HG02571 (cell line): ENCODE measurements at regions not wholly inside any gene's neighbourhood (a gene's known extent, or its start where the extent isn't known, plus 50 kb on each side); places are given as distances from the start of the nearest gene placed in this dataset.
"Not testable (repeated sequence)": the region's sequence is repeated elsewhere in the genome, so short reads cannot be mapped to it uniquely, and the experiment has no call there.

ENCODE experiments used
- ATAC-seq: cut with Tn5 transposase; IDR thresholded peaks from one replicate; pipeline ENCODE4 v1.9.1; 2021; ENCODE audit warnings: mild to moderate bottlenecking, moderate library complexity; ENCODE audit not compliant: unreplicated experiment

- ATAC-seq: no peak
Measured at GRCh38 chr2:220579452-220579851, 952.0 kb downstream of the SLC4A3 start.

GRCh38 chr2:220580113-220580512 is 952.7 kb downstream of the SLC4A3 start:
- no peak for ATAC-seq

DNA sequence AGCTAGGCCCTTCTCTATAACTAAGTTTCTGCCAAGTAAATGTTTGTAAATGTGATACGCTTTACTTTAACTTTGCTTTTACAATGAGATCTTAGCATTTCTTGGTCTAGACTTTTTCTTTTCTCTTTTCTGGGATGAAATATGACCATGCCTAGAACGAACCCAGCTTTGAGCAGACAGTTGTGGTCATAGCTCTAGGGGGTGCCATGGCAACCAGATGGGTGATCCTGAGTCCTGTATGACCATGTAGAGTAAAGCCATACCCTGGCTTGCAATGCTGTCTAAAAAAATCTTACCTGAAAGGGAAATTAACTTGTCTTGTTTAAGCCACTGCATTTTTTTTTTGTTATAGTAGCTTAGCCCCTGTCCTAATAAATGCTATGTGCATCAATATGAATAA is 956.3 kb downstream of the SLC4A3 start:
- no peak for ATAC-seq

DNA sequence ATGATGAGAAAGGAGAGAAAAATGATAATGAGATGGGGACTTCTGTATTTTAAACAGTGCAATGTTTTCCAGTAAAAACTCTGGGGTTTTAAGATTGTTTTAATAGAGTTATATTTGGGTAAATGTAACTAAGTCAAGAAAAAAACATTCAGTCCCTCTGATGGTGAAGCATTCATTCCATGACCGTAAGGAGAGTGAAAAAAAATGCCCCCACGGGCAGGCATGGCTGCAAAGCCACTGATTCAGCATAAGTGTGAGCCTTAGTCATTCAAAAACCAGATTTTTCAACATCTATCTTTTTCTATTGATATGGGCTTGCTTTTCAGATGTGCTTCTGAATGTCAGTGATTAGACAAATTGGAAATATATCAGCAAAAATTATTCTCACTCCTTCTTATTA is 957.8 kb downstream of the SLC4A3 start:
- no peak for ATAC-seq

DNA sequence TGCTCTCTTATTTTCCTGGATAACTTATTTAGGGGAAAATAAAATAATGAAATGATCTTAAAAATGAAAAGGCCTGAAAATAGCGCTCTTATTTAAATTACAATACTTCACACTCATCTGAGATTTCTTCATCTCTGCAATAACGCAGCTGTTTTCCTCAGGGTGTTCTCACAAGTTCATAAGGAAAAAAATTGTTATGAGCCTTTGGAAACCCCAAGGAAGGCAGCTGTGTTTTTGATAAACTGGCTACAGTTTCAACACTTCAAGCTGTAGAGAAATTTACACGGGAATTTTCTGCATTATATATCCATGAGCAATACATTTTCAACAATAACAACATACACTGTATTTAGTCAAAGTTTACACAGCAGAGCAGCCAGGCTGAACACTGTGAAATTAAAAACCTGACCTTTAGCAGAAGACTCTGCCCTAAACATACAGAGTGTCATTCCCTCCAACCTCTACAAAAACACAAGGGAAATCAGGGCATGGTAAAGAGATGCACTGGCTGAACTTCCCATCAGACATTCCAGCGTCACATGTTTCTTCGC is 959.6 kb downstream of the SLC4A3 start:
- ATAC-seq: no peak

- no peak for ATAC-seq
Measured at GRCh38 chr2:220588148-220588547, 960.7 kb downstream of the SLC4A3 start.

GRCh38 chr2:220590476-220590875 is 963.0 kb downstream of the SLC4A3 start:
- no peak for ATAC-seq

GRCh38 chr2:220593526-220593925 is 966.1 kb downstream of the SLC4A3 start:
- ATAC-seq: no peak

DNA sequence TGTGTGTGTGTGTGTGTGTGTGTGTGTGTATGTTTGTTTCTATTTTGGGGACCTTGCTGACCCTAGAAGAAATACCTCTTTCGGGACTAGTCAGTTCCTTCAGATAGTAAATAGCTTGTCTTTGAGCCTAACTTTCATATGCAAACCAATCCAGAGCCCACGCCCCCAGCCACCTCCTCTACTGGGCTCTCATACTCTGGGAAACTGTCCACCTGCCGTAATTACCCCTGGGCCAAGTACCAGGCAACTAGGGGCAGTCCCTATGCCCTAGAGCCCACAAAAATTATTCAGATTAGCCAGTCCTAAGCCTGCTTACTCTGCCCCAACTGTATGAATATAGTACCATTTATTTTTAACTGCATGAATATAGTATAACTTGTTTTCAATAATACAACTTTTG is 970.4 kb downstream of the EPHA4 start:
- no peak for ATAC-seq

DNA sequence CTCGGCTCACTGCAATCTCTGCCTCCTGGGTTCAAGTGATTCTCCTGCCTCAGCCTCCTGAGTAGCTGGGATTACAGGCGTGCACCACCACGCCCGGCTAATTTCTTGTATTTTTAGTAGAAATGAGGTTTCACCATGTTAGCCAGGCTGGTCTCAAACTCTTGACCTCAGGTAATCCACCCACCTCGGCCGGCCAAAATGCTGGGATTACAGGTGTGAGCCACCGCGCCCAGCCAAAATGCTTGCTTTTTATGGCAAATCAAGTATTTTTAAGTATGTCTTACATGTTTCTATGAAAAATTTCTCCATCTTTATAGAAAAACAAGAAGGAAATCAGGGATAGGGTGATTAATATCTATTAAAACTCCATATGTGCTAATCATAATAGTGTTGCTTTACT is 959.1 kb downstream of the EPHA4 start:
- not testable (repeated sequence) for ATAC-seq

GRCh38 chr2:220614064-220614463 is 958.0 kb downstream of the EPHA4 start:
- no peak for ATAC-seq

DNA sequence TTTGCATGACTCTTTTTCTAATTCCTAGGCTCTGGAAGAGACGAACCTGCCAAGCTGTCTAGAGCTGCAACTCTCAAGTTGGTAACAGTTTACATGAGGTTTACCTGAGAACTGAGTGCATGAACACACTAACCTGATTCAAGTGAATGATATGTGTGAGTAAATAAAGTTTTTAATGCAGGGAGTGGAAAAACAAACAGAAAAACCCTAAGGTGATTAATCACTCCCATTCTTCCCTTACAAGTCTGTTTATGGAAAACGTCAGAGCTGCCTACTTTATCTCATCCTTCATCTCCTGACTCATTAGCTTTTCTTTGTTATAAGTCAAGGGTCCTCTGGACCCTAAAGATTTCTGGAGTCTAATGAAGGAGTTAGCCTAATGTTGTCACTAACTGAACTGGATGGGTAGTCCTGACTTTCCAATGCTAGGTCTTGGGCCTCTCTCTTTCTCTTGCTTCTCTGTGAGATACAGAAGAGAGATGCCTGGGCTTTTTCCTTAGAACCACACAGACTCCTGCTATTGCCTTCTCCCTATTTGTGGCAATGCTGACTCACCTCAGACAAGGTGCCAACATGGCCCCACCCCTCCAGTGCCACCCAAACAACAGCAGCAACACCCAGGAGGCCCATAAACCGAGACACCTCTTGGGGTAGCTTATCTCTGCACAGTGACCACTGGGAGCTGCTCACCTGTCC is 952.4 kb downstream of the EPHA4 start:
- ATAC-seq: no peak

DNA sequence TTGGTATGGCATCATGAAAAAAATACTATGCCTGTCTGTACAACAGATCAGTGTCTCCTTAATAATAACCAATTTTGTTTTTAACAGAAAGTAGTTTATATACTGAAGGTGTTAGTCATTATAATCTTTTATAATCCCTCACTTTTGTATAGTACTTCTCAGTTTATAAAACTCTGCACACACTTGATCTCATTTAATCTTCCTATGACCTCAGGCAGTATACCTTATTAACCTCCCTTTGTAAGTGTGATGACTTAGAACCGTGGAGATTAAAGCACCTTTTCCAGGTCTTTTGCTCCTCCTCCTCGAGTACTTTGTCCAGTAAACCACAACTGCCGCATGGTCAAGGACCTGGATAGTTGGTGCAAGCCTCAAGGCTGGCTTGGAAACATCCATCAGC is 945.5 kb downstream of the EPHA4 start:
- ATAC-seq: no peak

DNA sequence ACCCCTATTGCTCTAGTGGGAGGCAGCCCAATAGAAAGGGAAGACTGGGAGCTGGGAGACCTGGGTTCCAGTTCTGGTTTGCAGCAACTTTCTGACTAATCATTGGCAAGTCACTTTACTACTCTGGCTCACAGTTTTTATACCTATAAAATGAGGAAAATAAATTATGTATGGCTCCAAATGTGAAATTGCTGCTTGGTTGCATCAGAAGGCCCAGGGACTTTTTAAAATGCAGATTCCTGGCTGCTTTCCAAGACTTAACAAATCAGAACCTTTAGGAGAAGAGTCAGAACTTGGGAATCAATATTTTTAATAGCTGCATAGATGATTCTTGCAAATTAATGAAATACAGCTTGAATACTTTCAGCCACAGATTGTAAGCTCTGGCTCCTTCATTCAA is 943.9 kb downstream of the EPHA4 start:
- no peak for ATAC-seq

GRCh38 chr2:220641137-220641536 is 931.0 kb downstream of the EPHA4 start:
- ATAC-seq: no peak

DNA sequence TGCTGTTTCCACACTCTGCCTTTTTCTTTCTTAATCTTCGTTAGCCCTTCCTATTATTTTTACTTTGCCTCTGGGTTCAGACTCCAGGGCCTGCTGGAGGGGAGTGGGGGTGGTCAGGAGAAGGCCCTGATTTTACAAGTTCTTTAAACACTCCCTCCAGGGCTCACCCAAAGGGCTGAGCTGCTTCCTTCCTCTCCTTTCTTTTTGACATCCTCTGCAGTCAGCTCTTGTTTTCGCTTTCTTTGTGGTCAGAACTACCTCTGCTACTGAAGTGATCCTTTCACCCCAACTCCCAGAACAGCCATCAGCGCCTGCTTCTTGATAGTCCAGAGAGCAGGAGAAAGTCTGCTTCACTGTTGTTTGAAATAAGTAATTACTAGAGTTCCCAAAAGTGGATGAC is 925.7 kb downstream of the EPHA4 start:
- ATAC-seq: no peak

DNA sequence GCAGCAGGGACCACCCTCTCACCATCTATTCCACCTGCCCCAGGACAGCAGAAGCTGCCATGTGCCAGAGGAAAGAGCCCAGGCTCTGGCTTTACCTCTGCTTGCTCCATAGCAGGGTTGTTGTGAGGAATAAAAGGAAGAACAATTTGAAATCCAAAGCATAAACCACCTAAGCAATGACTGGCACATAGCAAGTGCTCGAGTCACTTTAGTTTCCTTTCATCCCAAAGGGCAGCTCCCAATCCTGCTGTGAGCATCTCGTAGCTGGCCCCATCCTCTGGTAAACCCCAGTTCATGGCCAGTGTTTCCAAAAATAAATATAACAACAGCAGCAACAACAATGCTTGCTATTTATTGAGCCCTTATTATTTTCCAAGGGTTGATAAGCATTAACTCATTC is 923.5 kb downstream of the EPHA4 start:
- no peak for ATAC-seq

GRCh38 chr2:220653776-220654175 is 918.3 kb downstream of the EPHA4 start:
- no peak for ATAC-seq

DNA sequence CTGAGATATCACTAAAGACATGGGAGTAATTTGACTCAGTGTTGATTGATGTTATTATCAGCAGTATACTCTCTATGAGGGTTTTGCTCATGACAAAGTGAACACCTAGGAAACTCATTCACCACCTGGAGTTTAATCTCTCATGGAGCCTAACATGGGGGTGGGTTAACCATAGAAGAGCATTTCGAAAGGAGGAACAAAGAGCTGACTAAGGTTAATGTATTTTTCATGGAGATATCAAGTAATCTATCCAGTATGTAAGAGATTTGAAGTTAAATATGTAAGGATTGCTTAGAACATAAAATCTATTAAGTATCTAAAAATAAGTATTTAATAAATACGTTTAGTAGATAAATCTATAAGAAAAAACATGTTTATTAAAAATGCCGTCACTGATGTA is 917.8 kb downstream of the EPHA4 start:
- no peak for ATAC-seq

- ATAC-seq: no peak
Measured at GRCh38 chr2:220660277-220661145, 911.6 kb downstream of the EPHA4 start.

- ATAC-seq: no peak
Measured at GRCh38 chr2:220662431-220662830, 909.7 kb downstream of the EPHA4 start.

- no peak for ATAC-seq
Measured at GRCh38 chr2:220663065-220663464, 909.0 kb downstream of the EPHA4 start.
